HepG2 (cell line): ENCODE measurements at regions not wholly inside any gene's neighbourhood (a gene's known extent, or its start where the extent isn't known, plus 50 kb on each side); places are given as distances from the start of the nearest gene placed in this dataset.

Experiments used
- ATAC-seq: fragments of 200-7000 bp; cut with Tn5 transposase; 3 replicates; pipeline ENCODE4 v1.9.1; 2020; ENCODE audit warnings: mild to moderate bottlenecking, moderate library complexity
- BruUV-seq: library from RNA; stranded (reverse); fragments of 400-500 nt; replicated peaks from 2 replicates; lab custom pipeline; 2021; lab: Mats Ljungman, UMichigan
- CTCF ChIA-PET: fragments of 300-600 bp; formaldehyde crosslinking; extraction: SDS; loops from one replicate; lab custom pipeline; 2021; ENCODE audit warnings: low total read pairs, inconsistent platforms, low intra/inter-chr PET ratio; lab: Yijun Ruan, JAX
- POLR2A ChIA-PET: fragments of 350-600 bp; sonication (Branson Sonifier 250); formaldehyde crosslinking; loops from one replicate; lab custom pipeline; 2020; ENCODE audit warnings: antibody characterized with exemption, inconsistent platforms; lab: Yijun Ruan, JAX
- DNase-seq: peaks from one replicate; pipeline ENCODE4 v3.0.0-alpha.2; 2015; ENCODE audit warnings: low spot score
- FAIRE-seq: peaks from 3 replicates; lab custom pipeline; 2011; peaks lifted over from hg19 to GRCh38; lab: Jason Lieb, UNC
- H2AFZ ChIP-seq: one replicate; pipeline ENCODE4 v1.6.1; 2011; ENCODE audit warnings: low read length, inconsistent platforms
- H3K27ac ChIP-seq: fragments of 300-600 bp; 3 replicates; pipeline ENCODE4 v1.8.0; 2011; ENCODE audit warnings: mixed run types, mild to moderate bottlenecking, mixed read lengths, low read length, inconsistent platforms; ENCODE audit not compliant: insufficient read depth; ENCODE audit errors: extremely low read length
- H3K27me3 ChIP-seq, 2 experiments: fragments of 200-600 bp in 1 of 2; 2 replicates in 1 of 2; 3 replicates in 1 of 2; pipeline versions ENCODE4 v1.6.0 to v1.8.0; 2011; ENCODE audit warnings: low read length in 2 of 2, mild to moderate bottlenecking in 2 of 2, moderate library complexity in 2 of 2, inconsistent platforms in 1 of 2; ENCODE audit not compliant: insufficient read depth in 2 of 2, control insufficient read depth in 1 of 2
- H3K36me3 ChIP-seq, 2 experiments: fragments of 200-600 bp in 1 of 2; replicated peaks in 1 of 2; 2 replicates in 1 of 2; 3 replicates in 1 of 2; pipeline versions ENCODE4 v1.5.1 to v1.8.0; 2011; ENCODE audit warnings: low read length in 2 of 2, inconsistent platforms in 1 of 2; ENCODE audit not compliant: insufficient read depth in 2 of 2, control insufficient read depth in 1 of 2
- H3K4me1 ChIP-seq: 2 replicates; pipeline ENCODE4 v1.5.1; 2012; ENCODE audit warnings: low read length, inconsistent platforms; ENCODE audit not compliant: insufficient read depth
- H3K4me2 ChIP-seq: 2 replicates; pipeline ENCODE4 v1.6.0; 2011; ENCODE audit warnings: low read depth, low read length, inconsistent platforms
- H3K4me3 ChIP-seq, 3 experiments: fragments of 200-600 bp in 1 of 3; sonication (generic), shearing (Covaris generic) in 1 of 3; replicated peaks in 1 of 3; 2 replicates each; pipeline ENCODE4 v1.5.1; 2011 to 2016; ENCODE audit warnings: low read length in 3 of 3, inconsistent platforms in 2 of 3, low read depth in 2 of 3, mild to moderate bottlenecking in 2 of 3, control low read depth in 1 of 3, mixed read lengths in 1 of 3; ENCODE audit not compliant: insufficient read depth in 1 of 3
- H3K79me2 ChIP-seq: one replicate; pipeline ENCODE4 v1.6.1; 2011; ENCODE audit warnings: low read length, inconsistent platforms; ENCODE audit not compliant: insufficient read depth
- H3K9ac ChIP-seq: 2 replicates; pipeline ENCODE4 v1.6.0; 2011; ENCODE audit warnings: mild to moderate bottlenecking, low read depth, low read length, inconsistent platforms; ENCODE audit not compliant: insufficient read depth
- H3K9me3 ChIP-seq: 2 replicates; pipeline ENCODE4 v1.5.1; 2012; ENCODE audit warnings: mild to moderate bottlenecking, low read length
- H4K20me1 ChIP-seq: 2 replicates; pipeline ENCODE4 v1.6.0; 2011; ENCODE audit warnings: inconsistent platforms, mild to moderate bottlenecking, low read length, moderate library complexity; ENCODE audit not compliant: insufficient read depth
- ARID4A ChIP-seq: sonication (generic); formaldehyde crosslinking; IDR thresholded peaks from 2 replicates; pipeline ENCODE4 v1.5.0; 2020; ENCODE audit warnings: mild to moderate bottlenecking, missing genetic modification reagents, borderline replicate concordance
- ZNF547 ChIP-seq: sonication (generic); formaldehyde crosslinking; IDR thresholded peaks from 2 replicates; pipeline ENCODE4 v1.5.1; 2020; ENCODE audit warnings: mild to moderate bottlenecking, missing genetic modification reagents
- WGBS: methylation state at CpG from one replicate; pipeline ENCODE4 v1.1.6; 2017; ENCODE audit warnings: low lambda C conversion rate; 5-methylcytosine and 5-hydroxymethylcytosine counted together
- in situ Hi-C: cut with HindIII; loops from 2 replicates; pipeline ENCODE4 v1.10.0; 2017; ENCODE audit warnings: low pct_unique_long_range_greater_than_20kb; ENCODE audit not compliant: extremely low pct_ligation_motif_present
- intact Hi-C: fragments of 100-400 bp; cut with micrococcal nuclease; formaldehyde crosslinking; loops from one replicate; pipeline ENCODE4 v1.10.0; 2022; ENCODE audit not compliant: unreplicated experiment
- TF ChIP-seq, protein P1 (sequence below): sonication (generic); formaldehyde crosslinking; IDR thresholded peaks from 2 replicates; pipeline ENCODE4 v1.4.0; 2020; ENCODE audit warnings: missing genetic modification reagents, borderline replicate concordance

- DNase-seq (no peak), FAIRE-seq (no peak), ATAC-seq (no peak)
- BruUV-seq: no TSS peak
- Histone ChIP-seq H3K79me2 (no peaks in the 10 kb centered on the region), H4K20me1 (no peaks in the 10 kb centered on the region), H3K36me3 (no peaks in the 10 kb centered on the region), H2AFZ (no peak overlapping the region), H3K4me3 (no peak overlapping the region), H3K4me1 (no peaks in the 10 kb centered on the region), H3K9ac (no peak overlapping the region), H3K9me3 (peaks cover 30% of the 10 kb centered on the region), H3K4me2 (no peak overlapping the region), H3K27me3 (no peaks in the 10 kb centered on the region), H3K27ac (no peak overlapping the region)
- intact Hi-C loops: no loop called here
- POLR2A ChIA-PET: no interaction called here
- in situ Hi-C loops: no loop called here
- TF ChIP-seq ARID4A: no peak
- TF ChIP-seq, protein P1, sequence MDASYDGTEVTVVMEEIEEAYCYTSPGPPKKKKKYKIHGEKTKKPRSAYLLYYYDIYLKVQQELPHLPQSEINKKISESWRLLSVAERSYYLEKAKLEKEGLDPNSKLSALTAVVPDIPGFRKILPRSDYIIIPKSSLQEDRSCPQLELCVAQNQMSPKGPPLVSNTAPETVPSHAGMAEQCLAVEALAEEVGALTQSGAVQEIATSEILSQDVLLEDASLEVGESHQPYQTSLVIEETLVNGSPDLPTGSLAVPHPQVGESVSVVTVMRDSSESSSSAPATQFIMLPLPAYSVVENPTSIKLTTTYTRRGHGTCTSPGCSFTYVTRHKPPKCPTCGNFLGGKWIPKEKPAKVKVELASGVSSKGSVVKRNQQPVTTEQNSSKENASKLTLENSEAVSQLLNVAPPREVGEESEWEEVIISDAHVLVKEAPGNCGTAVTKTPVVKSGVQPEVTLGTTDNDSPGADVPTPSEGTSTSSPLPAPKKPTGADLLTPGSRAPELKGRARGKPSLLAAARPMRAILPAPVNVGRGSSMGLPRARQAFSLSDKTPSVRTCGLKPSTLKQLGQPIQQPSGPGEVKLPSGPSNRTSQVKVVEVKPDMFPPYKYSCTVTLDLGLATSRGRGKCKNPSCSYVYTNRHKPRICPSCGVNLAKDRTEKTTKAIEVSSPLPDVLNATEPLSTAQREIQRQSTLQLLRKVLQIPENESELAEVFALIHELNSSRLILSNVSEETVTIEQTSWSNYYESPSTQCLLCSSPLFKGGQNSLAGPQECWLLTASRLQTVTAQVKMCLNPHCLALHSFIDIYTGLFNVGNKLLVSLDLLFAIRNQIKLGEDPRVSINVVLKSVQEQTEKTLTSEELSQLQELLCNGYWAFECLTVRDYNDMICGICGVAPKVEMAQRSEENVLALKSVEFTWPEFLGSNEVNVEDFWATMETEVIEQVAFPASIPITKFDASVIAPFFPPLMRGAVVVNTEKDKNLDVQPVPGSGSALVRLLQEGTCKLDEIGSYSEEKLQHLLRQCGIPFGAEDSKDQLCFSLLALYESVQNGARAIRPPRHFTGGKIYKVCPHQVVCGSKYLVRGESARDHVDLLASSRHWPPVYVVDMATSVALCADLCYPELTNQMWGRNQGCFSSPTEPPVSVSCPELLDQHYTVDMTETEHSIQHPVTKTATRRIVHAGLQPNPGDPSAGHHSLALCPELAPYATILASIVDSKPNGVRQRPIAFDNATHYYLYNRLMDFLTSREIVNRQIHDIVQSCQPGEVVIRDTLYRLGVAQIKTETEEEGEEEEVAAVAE: no peak
- no peak for TF ChIP-seq ZNF547
- WGBS: 0% methylated on average over 1 of the region's 1 CpG
- CTCF ChIA-PET: no interaction called here
Observed at GRCh38 chr17:70810609-70811008, 641.3 kb downstream of the KCNJ2 start.
